OCI-LY7 (cell line): ENCODE measurements at regions not wholly inside any gene's neighbourhood (a gene's known extent, or its start where the extent isn't known, plus 50 kb on each side); places are given as distances from the start of the nearest gene placed in this dataset.

Experiments
- CTCF ChIP-seq: fragments of 200-600 bp; sonication (generic); conservative IDR thresholded peaks from 2 replicates; pipeline ENCODE4 v1.5.1; 2014; ENCODE audit warnings: mild to moderate bottlenecking, antibody characterized with exemption, low read length, moderate library complexity, mixed read lengths
- EZH2phosphoT487 ChIP-seq: fragments of 200-600 bp; sonication (generic); IDR thresholded peaks from 2 replicates; pipeline ENCODE4 v1.6.1; 2018; ENCODE audit warnings: low read depth, borderline replicate concordance, mild to moderate bottlenecking, mixed run types, antibody characterized with exemption, low read length, moderate library complexity, mixed read lengths

GRCh38 chr1:243921111-243921510, 71.1 kb upstream of the AKT3 start:
- TF ChIP-seq CTCF (no peak), EZH2phosphoT487 (no peak)
